DMS79 treated with DMSO at 0.1 percent for 48 hours (cell line): ENCODE measurements at regions not wholly inside any gene's neighbourhood (a gene's known extent, or its start where the extent isn't known, plus 50 kb on each side); places are given as distances from the start of the nearest gene placed in this dataset.
"Not testable (repeated sequence)": the region's sequence is repeated elsewhere in the genome, so short reads cannot be mapped to it uniquely, and the experiment has no call there.

Experiments
- DNase-seq: peaks from one replicate; lab custom pipeline; 2025; lab: John Stamatoyannopoulos, UW

GRCh38 chr2:182550234-182550633 lies 123.4 kb upstream of the PDE1A start:
- no peak for DNase-seq

- not testable (repeated sequence) for DNase-seq
These were observed 125.4 kb upstream of the PDE1A start for GRCh38 chr2:182552232-182552631.

- DNase-seq = not testable (repeated sequence)
These were observed 125.9 kb upstream of the PDE1A start for GRCh38 chr2:182552785-182553184.

- no peak for DNase-seq
These were observed 126.6 kb upstream of the PDE1A start for GRCh38 chr2:182553483-182553882.

GRCh38 chr2:182554950-182555349 lies 128.1 kb upstream of the PDE1A start:
- DNase-seq = no peak

- DNase-seq = no peak
These were observed 131.7 kb upstream of the PDE1A start for GRCh38 chr2:182558564-182558963.

GRCh38 chr2:182559623-182560022 lies 132.8 kb upstream of the PDE1A start:
- no peak for DNase-seq

- DNase-seq = no peak
These were observed 139.2 kb upstream of the PDE1A start for GRCh38 chr2:182565911-182566567.

GRCh38 chr2:182573553-182573952 lies 142.5 kb upstream of the DNAJC10 start:
- no peak for DNase-seq

GRCh38 chr2:182577816-182578215 lies 138.2 kb upstream of the DNAJC10 start:
- DNase-seq = no peak

GRCh38 chr2:182581196-182581935 lies 134.7 kb upstream of the DNAJC10 start:
- no peak for DNase-seq

- DNase-seq = no peak
These were observed 131.6 kb upstream of the DNAJC10 start for GRCh38 chr2:182584462-182584861.

GRCh38 chr2:182585001-182585400 lies 131.1 kb upstream of the DNAJC10 start:
- no peak for DNase-seq

GRCh38 chr2:182585430-182585829 lies 130.6 kb upstream of the DNAJC10 start:
- no peak for DNase-seq

GRCh38 chr2:182586426-182586825 lies 129.6 kb upstream of the DNAJC10 start:
- no peak for DNase-seq

- no peak for DNase-seq
These were observed 128.2 kb upstream of the DNAJC10 start for GRCh38 chr2:182587831-182588230.

GRCh38 chr2:182589121-182589520 lies 126.9 kb upstream of the DNAJC10 start:
- DNase-seq = no peak

GRCh38 chr2:182591774-182592173 lies 124.3 kb upstream of the DNAJC10 start:
- no peak for DNase-seq

GRCh38 chr2:182592691-182593393 lies 123.2 kb upstream of the DNAJC10 start:
- DNase-seq = no peak

GRCh38 chr2:182593394-182593975 lies 122.6 kb upstream of the DNAJC10 start:
- DNase-seq = no peak

- DNase-seq = no peak
These were observed 121.8 kb upstream of the DNAJC10 start for GRCh38 chr2:182594286-182594685.

- DNase-seq = no peak
These were observed 120.4 kb upstream of the DNAJC10 start for GRCh38 chr2:182595650-182596049.
